HG02763 (cell line): ENCODE measurements at regions not wholly inside any gene's neighbourhood (a gene's known extent, or its start where the extent isn't known, plus 50 kb on each side); places are given as distances from the start of the nearest gene placed in this dataset.
A peak's percentile ranks its signal among the peaks of the same experiment; 100 is the strongest.

Experiments used
- ATAC-seq: cut with Tn5 transposase; IDR thresholded peaks from one replicate; pipeline ENCODE4 v1.9.1; 2021; ENCODE audit warnings: mild to moderate bottlenecking, moderate library complexity; ENCODE audit not compliant: unreplicated experiment

DNA sequence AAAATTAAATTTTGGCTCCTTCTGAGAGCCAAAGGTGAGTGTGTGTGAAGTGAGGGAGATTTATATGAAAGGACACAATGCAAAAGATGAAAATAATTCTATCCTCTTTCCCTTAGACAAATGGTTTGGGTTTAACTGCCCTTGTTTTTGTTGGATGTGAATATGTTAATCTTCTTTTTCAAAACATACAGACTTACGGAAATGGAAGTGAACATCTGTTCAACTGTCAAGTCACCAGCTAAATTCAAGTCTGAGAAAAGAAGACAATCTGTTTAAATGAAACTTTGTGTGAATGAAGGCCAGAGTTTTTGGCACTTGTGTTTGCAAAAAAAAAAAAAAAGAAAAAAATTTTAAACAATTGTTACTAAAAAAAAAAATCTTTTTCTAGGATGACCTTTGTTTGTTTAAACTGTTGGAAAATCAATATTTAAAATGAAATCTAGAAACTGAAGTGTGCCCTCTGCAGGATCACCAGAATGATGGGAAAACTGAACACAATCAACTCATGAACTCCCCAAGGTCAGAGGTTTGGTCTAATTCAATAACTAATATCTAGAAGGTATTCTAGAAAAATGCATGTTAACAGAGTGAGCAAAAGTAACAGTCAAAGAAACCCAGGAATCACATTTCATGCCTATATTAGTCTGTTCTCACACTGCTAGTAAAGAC is 448.8 kb downstream of the FLRT2 start:
- ATAC-seq = no peak

DNA sequence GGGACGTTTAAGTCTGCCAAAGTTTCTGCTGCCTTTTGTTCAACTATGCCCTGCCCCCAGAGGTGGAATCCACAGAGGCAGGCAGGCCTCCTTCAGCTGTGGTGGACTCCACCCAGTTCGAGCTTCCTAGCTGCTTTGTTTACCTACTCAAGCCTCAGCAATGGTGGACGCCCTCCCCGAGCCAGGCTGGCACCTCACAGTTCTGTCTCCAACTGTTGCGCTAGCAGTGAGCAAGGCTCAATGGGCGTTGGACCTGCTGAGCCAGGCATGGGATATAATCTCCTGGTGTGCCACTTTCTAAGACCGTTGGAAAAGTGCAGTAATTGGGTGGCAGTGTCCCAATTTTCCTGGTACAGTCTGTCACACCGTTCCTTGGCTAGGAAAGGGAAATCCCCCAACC is 444.7 kb downstream of the FLRT2 start:
- no peak for ATAC-seq

DNA sequence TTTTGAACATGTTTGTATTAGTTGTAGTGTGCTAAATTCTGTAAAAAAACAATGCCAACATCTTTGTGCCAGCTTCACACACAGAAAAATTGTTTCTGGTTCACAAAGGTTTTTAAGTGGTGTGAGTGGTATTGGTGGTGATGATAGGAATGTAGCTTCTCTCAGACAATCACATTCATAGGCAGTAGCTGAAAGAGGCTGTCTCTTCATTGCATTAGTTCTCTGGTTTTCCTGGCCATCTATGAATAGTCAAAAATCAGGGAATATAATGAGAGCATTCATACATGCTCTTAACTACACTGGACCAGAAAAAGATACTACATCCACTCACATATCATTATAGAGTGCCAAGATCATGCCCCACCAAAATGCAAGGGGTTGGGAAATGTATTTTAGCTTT is 433.5 kb downstream of the FLRT2 start:
- no peak for ATAC-seq

DNA sequence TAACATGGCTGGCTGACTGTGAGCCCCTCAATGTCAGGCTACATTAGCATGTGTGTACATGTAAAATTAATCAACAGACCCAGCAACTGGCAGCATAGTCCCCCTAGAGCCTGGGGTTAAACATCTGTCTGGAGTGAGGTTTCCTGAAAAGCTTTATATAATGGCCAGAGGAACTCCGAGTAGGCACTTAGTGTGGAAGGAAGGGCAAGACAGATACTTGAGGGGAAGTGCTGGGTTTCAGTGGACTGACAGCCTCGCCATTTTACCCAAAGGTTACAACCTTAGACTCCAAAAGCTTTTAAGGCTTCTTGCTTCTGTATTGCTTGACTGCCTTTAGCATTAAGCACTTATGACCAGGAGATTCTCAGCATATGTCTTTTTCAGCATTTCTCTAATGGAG is 430.8 kb downstream of the FLRT2 start:
- ATAC-seq = no peak

DNA sequence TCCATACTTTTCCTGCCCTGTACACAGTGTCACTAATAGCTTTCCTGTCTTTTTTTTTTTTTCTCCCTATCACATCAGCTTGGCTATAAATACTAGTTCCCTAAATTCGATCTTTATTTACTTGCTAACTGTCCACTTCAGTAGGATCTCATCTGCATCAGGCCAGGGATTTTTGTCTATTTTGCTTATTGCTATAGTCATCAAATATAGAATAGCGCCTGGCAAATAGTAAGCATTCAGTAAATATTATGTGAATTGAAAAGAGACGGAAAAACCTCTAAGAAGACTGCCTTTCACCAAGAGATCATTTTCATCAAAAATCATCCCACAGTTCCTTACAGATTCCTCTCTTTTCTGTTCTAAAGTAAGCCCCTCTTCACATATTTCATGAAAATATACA is 429.1 kb downstream of the FLRT2 start:
- no peak for ATAC-seq

DNA sequence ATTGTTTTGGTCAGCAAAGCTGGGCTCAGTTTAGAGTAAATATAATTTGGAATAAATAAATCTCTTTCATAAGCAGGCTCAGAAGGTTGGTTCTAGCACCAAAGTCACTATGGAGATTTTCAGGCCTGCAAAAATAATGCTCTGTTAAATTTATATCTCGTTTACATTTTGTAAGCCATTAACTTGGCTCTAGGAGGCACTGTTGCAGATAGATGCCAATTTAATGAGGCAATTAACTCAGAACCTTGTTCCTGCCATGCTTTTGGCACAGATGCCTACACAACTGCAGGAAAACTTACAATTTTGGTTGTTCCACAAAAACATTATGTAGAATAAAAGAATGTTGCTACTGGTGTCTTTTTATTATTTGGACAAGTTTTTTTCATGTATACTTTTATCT is 428.1 kb downstream of the FLRT2 start:
- no peak for ATAC-seq

DNA sequence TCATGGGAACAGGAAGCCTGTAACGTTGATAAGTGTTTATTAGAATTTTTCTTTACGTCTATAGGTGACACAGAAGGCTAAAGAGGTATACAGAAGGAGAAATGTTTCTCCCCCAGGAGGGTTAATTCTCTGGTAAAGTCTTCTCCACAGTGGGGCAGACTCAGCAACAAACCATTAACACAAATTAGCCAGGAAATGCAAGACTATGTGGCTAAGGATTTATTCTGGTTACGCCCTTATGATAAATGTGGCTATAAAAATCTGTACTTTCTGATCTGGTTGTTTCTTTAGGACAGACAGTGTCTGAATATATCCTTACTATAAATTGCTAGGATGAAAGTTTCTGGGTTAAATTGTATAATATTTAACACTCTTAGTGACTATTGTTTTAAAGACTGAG is 423.3 kb downstream of the FLRT2 start:
- no peak for ATAC-seq

DNA sequence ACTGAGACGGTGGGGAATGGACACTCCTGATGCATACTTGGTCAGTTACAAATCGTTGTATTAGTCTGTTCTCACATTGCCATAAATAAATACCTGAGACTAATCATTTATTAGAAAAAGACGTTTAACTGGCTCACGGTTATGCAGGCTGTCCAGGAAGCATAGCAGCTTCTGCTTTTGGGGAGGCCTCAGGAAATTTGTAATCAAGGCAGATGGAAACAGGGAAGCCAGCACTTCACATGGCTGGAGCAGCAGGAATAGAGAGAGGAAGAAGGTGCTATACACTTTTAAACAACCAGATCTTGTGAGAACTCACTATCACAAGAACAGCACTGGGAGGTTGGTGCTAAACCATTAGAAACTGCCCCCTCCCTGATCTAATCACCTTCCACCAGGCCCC is 418.2 kb downstream of the FLRT2 start:
- no peak for ATAC-seq

DNA sequence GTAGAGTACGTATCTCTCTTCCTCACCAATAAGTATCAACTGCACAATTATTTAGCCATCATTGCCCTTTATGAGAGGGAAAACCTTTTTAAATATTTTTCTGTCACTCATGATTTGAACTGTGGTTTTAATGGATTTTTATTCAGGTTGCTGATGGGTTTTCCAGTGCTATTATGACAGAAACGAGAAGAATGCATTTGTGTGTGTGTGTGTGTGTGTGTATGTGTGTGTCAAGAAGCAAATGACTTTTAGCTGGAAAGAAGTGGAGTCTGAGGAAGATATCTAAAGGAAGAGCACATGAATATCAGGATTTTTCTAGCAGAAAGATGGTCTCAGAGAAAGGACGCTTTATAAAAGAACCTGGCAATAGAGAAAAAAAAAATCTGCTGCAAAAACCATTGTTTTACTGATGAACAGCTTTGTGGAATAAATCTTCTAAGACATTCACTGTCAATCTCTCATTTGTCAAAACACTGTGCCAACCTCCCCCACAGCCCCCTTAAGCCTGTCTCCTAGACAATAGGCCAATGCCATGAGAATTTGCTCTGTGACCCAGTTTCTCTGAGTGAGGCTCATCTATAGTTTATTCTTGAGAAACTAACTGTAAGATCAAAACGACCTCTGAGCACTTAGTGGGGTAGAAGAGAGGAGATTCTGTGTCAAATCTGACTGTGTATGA is 417.7 kb downstream of the FLRT2 start:
- no peak for ATAC-seq

DNA sequence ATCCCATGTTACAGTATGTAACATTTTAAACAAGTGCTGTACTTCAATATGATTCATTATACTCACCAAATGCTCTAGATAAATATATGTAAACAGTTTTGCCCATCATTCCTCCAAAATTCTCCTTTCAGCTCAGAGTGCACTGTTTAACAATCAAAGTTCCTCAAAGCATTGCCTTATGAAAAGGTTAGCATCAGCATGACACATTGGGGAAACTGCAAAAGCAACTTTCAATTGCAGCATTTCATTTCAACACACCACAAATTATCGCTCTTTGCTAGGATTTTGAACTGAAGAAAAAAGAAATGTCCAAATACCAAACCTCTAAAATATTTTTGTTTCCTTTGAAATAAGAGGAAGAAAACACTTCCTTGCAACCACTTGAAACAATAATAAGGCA is 413.2 kb downstream of the FLRT2 start:
- ATAC-seq = no peak

DNA sequence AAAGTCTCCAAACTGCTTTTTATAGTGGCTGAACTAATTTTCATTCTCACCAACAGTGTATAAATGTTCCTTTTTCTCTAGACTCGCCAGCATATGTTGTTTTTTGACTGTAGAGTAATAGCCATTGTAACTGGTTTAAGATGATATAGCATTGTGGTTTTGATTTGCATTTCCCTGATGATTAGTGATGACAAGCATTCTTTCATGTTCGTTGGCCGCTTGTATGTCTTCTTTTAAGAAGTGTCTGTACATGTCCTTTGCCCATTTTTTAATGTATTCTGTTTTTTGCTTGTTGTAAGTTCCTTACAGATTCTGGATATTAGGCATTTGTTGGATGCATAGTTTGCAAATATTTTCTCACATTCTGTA is 404.9 kb downstream of the FLRT2 start:
- peak; percentile 38 for ATAC-seq

DNA sequence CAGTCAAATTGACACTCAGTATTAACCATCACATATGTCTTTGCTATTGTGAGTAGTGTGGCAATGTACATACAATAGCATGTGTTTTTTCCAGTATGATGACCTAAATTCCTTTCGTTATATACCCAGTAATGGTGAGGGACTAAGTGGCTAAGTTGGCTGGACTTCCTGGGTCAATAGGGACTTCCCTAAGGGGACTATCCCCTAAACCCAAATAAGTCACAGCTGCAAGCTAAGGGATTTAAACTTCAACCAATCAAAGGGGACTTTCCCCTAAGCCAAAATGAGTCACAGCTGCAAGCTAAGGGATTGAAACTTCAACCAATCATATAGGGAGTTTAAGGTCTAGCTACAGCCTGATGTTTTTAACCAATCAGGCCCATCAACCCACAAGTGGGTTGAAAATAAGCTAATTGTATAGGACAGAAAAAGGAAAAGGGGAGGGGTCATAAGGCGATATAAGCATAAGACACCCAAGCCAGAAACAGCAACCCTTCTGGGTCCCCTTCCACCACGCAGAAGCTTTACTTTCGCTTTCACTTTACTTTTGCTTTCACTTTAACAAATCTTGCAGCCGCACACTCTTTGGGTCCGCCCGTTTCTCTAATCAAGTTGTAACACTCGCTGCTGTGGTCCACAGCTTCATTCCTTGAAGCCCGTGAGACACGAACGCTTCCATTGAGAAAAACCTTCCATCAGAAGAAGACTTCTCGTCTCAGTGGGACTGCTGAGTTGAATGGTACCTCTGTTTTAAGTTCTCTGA is 404.4 kb downstream of the FLRT2 start:
- ATAC-seq = peak; percentile 91

DNA sequence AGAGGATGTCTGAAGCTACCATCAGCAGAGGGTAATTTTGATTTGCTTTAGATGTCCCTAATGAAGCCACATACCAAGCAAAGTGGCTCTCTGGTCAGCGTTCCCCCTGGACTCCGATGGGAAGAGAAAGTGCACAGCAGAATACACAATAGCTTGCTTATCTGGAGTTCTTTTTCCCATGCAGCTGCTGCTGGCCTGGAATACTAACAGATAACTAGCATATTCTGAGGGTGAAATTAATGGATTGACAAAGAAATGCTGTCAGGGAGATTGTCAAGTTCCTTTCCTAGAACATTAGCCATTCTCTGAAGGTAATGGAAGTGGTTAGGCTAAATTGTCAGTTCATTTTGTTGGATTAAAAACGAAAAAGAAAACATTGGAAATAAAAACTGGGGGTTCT is 391.3 kb downstream of the FLRT2 start:
- ATAC-seq = no peak

DNA sequence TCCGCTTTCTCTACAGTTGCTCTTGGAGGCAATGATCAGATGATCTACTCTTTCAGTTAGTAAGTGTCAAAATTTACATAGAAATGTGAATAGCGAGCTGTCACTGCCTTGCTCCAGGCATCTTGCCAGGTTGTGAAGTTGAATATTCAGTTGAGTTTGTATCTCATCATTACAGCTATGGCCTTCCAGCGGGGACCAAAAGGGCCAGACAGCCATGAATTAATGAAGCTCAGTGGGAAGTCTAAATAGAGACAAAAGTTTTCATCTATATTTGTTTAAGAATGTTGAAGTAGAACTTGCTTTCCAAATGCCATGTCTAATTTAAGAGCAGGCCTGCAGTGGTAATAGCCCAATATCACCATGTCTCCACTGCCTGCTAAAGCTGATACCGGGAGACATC is 387.8 kb downstream of the FLRT2 start:
- ATAC-seq = no peak

DNA sequence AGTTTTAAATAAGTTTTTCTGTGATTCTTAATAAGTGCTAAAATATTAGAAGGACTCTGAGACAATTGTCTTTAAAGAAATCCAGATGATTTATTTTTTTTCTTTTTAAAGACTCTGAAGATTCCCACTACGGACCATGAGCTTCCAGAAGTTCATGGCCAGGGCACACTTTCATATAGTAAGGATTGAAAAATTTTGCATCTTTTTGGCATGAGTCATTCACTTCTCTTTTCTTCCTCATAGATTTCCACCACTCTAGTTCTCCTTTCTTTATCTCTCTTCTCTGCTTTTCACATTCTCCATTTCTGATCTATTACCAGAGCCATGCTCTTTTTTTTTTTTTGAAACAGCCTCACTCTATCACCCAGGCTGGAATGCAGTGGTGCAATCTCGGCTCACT is 385.8 kb downstream of the FLRT2 start:
- no peak for ATAC-seq

DNA sequence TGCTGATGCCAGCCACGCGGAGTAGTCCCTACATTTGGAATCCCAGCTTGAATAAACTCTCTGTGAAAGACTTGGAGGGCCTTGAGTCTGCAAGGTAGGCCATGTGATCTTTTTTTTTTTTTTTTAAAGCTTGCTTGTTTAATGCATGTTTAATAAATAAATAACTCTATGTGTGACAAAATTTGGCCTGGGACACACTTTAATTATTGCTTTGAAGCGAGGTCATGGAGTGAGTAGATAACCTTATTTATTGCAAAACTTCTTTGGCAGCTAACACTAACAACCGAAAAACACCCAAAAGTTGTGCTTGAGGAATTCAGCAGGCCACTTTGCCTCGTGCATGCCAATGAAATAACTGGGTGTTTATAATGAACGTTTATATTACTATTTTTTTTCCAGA is 382.2 kb downstream of the FLRT2 start:
- ATAC-seq = no peak

DNA sequence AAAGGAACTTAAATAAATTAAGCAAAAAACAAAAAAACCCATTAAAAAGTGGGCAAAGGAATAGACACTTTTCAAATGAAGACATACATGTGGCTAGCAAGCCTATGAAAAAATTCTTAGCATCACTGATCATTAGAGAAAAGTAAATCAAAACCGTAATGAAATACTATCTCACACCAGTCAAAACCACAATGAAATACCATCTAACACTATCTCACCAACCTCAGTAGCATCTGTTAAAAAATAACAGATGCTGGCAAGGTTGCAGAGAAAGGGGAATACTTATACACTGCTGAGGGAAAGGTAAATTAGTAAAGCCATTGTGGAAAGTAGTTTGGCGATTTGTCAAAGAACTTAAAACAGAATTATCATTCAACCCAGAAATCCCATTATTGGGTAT is 381.1 kb downstream of the FLRT2 start:
- ATAC-seq = no peak

DNA sequence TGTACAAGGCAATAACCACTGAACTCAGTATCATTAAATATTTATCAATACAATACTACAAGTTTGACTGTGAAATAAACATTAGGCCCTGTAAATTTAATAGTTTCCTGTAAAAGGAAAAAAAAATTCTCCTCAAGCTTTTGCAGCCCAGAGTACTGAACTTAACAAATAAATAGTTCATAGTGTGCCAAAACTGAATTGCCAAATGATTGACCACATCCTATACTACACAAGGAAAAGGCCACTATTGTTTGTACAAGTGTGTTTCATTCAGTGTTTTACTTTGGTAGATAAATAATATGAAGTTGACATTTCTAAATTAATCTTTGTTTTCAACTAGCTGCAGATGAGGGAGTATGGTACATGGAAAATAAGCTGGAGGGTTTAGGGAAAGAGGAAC is 379.6 kb downstream of the FLRT2 start:
- ATAC-seq = no peak

DNA sequence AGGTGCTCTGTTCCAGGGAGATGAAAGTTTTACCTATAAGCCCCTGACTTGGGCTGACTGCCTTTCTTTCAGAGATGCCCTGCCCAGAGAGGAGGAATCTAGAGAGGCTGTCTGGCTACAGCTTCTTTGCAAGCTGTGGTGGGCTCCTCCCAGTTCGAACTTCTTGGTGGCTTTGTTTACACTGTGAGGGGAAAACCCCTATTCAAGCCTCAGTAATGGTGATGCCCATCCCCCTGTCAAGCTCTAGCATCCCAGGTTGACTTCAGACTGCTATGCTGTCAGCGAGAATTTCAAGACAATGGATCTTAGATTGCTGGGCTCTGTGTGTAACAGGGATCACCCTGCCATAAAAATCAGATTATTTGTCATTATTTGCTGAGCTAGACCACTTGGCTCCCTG is 377.6 kb downstream of the FLRT2 start:
- ATAC-seq = no peak

DNA sequence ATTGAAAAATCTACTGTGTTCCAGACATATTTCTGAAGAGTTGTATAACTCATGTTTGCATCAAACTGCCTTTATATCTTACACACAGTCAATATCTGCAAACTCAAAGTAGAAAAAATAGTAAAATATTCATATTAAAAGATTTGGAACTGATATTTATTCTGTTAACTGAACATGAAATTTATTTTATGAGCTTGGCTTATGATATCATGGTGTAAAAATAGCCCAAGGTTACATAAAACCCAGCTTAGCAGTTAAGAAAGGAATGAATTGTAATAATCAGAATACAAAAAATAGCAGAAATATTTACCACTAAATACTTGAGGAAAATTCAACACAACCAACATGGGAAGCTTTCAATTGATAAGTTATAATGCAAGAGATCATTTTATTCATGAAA is 367.9 kb downstream of the FLRT2 start:
- no peak for ATAC-seq

DNA sequence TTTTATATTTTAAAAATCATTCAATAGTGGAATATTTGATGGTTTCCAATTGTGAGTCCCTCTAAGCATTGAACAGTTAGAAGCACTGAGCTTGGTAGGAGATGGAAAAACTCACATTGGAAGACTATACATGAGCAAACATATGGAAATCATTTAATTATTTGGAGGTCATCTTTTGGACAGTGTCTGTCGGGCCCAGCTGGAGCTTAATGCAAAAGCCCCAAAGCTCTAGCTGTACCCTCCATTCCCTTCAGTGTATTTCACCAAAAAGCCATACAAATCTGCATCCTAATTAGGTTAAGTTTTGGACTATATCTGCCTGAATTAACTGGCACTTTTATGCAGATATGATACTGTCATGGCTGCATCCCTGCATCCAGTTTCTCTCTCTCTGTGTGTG is 365.7 kb downstream of the FLRT2 start:
- no peak for ATAC-seq

DNA sequence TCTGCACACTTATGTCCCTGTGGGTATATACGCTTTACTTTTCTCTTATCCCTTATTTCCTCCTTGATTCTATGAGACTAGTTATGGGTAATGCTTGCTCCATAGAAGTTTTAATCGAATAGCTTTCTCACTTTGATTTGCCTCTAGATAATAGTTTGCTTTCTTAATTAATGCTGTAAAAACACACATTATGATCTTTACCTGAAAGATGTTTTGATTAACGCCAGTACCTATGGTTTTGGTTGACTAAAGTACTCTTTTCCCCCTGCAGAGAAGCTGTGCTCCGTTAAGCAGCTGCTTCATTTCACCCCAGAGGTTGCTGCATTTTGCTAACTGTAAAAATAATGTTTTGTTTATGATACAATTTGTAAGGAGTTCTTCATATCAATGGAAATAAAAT is 362.3 kb downstream of the FLRT2 start:
- ATAC-seq = no peak
